GM19025 (cell line): ENCODE measurements at regions not wholly inside any gene's neighbourhood (a gene's known extent, or its start where the extent isn't known, plus 50 kb on each side); places are given as distances from the start of the nearest gene placed in this dataset.

ENCODE experiments used
- ATAC-seq: cut with Tn5 transposase; IDR thresholded peaks from one replicate; pipeline ENCODE4 v1.9.1; 2021; ENCODE audit warnings: mild to moderate bottlenecking, low read depth, moderate library complexity; ENCODE audit not compliant: unreplicated experiment

DNA sequence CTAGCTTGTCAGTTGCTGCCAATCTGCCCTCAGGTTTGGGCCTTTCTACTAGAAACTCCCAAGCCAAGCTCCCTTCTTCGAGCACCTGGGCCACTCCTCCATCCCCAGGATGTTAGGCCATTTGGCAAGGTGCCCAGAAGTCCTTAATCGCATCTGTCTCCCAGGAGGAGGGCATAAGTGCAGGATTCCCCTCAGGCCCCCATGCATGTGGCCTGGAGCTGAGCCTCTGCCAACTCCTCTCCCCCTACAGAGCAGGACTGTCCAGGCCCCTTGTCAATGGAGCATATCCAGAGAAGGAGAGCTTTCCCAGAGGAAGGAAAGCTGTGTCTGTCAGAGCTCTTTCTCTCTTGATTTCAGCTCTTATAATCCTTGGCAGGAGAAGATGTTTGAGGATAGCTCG lies 182.6 kb upstream of the ROPN1 start:
- no peak for ATAC-seq

DNA sequence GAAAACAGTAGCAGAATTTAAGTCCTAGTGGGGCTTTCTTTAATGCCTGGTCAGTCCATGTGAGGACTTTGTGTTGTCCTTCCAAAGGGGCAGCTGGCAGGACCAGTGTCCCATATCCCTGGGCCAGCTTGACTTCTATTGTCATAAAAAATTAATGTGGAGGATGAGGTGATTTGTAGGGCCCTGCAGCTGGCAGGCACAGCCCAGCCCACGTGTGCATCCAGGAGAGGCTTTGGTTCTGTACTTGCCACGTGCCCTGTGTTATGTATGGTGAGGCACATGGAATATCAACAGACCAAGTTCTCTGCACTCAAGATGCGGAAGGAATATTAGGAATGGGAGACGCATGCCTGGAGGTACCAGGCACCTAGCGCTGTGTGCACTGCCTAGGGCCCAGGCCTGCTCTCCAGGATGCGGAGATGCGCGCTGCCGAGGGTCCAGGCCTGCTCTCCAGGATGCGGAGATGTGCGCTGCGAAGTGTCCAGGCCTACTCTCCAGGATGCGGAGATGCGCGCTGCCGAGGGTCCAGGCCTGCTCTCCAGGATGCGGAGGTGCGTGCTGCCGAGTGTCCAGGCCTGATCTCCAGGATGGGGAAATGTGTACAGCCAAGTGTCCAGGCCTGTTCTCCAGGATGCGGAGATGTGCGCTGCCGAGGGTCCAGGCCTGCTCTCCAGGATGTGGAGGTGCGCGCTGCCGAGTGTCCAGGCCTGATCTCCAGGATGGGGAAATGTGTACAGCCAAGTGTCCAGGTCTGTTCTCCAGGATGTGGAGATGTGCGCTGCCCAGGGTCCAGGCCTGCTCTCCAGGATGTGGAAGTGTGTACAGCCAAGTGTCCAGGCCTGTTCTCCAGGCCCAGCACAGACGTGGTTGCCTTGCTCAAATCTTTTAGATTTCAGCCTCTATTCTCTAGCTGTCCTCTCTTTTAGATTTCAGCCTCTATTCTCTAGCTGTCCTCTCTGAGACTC lies 183.3 kb upstream of the ROPN1 start:
- no peak for ATAC-seq

DNA sequence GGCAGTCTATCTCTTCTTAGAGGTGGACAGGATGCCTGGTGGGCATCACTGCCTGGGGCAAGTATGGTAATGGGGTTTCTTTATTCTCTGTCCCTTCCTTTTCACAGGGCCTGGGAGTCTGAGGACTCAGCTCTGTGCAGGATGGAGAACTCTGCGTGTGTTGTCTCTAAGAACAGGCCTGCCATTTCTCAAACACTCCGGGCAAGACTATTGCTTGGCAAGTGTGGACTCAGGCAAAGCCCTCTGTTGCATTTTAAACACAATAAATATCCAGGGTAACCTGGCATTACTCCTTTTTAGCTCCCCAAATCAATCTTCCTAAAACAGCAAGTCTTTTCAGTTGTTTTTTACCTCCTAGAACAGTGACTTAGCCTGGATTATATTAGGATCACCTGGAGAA lies 185.1 kb upstream of the ROPN1 start:
- ATAC-seq, result no peak

- ATAC-seq, result no peak
Measured at GRCh38 chr3:124178531-124178930, 186.6 kb upstream of the ROPN1 start.

DNA sequence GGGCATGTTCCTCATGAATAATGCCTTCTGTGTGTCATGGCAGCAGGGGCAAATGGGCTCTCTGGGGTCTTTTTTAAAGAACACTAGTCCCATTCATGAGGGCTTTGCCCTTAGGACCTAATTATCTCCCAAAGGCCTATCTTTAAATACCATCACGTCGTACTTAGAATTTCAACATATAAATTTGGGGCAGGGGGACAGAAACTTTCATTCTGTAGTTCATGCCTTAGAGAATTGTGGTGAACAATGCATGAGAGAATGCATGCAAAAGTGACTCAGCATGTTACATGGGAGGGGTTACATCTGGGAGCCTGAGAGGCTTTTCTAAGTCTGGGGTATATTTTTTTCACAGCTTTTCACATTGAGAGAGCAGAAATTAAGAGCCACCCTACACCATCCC lies 208.5 kb upstream of the ROPN1 start:
- no peak for ATAC-seq

GRCh38 chr3:124201226-124201625 lies 209.3 kb upstream of the ROPN1 start:
- ATAC-seq, result no peak

- ATAC-seq, result no peak
Measured at GRCh38 chr3:124201786-124202185, 209.9 kb upstream of the ROPN1 start.

- no peak for ATAC-seq
Measured at GRCh38 chr3:124202754-124203153, 210.8 kb upstream of the ROPN1 start.

DNA sequence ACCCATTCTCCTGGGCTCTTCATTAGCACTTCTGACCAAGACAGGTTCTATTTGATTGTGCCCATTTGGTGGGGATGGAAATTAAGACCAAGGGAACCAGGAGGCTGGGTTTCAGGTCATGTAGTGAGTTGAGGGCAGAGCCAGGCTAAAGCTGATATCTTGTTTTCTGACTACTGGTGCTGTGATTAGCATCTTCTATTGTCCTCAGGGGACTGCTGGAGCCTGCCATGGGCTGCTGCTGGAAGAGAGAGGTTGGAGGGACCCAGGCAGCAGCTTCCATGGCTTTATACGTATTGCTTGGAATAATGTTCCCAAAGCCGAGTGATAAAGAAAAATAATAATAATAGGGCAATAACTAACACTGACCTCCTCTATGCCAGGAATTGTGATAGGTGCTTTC lies 211.4 kb upstream of the ROPN1 start:
- ATAC-seq, result no peak

GRCh38 chr3:124206225-124207055 lies 214.5 kb upstream of the ROPN1 start:
- no peak for ATAC-seq

DNA sequence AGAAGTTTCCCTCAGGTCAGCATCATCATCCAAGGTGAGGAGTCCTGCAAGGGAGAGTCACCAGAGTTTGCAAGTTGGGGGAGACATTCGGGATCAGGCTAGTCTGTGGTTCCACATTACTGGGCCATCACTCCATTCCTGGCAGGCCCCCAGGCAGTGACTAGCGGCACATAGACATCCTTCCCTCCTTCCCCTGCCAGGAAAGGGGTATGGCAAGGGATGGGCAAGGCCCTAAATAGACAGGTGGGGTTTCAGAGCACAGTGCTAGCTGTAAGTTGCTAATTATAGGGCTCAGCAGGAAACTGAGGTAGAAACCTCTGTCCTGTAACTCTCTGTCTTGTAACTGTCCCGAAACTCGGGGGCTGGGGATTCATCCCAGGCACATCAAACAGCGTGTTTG lies 215.2 kb upstream of the ROPN1 start:
- ATAC-seq, result no peak

DNA sequence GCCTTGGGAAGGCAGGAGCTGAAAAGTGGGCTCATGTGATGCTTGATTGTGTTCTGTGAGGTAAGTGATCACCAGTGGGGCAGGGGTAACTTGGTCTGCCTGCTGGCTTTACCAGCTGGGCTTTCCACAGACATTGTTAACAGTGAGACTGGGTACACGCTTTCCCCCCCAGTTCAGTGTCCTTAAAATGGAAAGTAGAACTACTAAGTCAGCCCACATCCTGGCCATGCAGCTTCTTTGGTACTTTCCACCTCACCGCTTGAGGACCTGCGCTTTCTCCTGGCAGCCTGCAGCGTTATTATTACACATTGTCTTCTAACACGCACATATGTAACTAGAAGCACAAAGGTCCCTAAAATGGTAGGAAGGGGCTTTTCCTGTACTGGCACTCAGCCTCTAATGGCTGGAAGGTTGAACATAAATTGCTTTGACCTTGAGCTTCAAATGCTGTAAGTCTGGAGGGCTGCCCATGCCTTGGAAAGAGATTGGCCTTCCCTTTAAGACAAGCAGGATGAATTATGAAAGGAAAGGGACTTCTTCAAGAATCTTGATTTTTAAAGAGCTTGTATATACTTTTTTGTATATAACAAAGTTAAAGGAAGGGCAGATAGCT lies 216.1 kb upstream of the ROPN1 start:
- peak; percentile 84 for ATAC-seq

DNA sequence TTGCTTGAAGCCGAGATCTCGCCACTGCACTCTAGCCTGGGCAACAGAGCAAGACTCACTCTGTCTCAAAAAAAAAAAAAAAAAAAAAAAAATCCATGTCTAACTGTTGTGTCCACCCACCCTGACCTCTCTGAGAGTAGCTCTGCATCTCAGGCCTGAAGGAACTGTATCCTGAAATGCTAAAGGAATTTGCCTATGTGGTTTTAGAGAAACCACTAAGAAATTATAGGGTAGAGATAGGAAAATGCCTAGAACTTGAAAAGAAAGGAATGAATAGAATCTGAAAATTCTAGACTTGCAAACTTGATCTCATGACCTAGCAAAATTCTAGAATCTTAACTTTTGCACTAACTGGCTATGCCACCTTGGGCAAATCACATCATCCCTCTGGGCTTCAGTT lies 217.5 kb upstream of the ROPN1 start:
- no peak for ATAC-seq

GRCh38 chr3:124210899-124211298 lies 219.0 kb upstream of the ROPN1 start:
- ATAC-seq, result no peak

DNA sequence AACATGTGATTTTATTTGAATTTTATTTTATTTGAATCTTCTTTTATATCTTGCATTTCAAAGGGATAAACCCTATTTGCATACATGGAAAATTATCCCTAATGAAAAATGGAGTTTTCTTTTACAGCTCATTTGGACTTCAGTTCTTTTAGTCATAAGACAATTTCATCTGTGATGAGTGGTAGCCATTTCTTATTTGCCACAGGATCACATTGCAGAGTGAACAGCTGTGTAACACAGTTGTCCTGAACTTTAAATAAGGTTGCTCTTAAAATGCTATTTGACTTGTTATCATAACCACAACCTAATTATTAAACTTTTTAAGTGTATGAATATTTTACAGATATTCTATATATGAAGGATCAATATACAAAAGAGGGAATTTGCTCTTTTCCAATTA lies 221.7 kb upstream of the ROPN1 start:
- ATAC-seq, result no peak

- ATAC-seq, result no peak
Measured at GRCh38 chr3:124217542-124217941, 225.6 kb upstream of the ROPN1 start.

- ATAC-seq, result no peak
Measured at GRCh38 chr3:124221422-124221821, 229.5 kb upstream of the ROPN1 start.

GRCh38 chr3:124223853-124224252 lies 231.9 kb upstream of the ROPN1 start:
- no peak for ATAC-seq

DNA sequence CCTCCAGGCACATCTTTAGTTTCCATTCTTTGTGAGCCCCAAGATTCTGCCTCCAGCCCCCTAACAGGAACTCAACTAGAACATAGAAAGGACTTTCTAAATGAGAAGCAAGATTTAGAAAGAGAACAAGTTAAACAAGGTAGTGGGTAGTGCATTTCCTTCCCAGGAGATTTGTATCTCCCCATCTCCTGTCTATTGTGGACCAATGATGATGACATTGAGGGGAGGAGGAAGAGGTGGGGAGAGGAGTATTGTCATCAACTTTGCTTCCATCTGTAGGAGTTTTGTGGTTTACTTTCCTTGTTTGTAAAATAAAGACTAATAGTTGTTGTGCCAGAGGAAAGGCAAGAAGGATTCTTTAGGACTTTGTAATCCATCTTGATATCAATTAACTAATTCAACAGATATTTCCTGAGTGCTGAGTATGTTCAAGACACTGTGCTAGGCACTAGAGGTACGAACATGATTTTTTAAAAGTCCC lies 235.3 kb upstream of the ROPN1 start:
- ATAC-seq, result no peak

- ATAC-seq, result no peak
Measured at GRCh38 chr3:124229420-124229819, 237.5 kb upstream of the ROPN1 start.

DNA sequence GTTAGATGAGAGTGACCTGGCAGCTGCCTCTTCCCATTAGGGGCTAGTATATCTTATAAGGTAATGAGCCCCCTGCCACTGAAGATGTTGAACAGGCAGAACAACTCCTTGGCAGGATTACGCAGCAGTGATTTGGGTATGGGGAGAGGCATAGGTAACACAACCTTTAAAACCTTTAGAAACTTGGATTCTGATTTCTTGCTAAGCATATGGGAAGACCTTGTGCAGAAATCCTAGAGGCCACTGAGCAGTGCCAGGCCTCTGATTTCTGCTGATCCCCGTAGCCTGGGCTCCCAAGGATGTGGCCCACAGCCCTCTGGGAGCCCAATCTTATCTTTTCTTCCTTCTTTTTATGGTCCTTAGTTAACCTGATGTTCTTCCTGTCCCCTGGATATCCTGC lies 237.9 kb upstream of the ROPN1 start:
- ATAC-seq, result no peak
